NT2/D1 (cell line): ENCODE measurements at regions not wholly inside any gene's neighbourhood (a gene's known extent, or its start where the extent isn't known, plus 50 kb on each side); places are given as distances from the start of the nearest gene placed in this dataset.

ENCODE experiments used
- SUZ12 ChIP-seq: IDR thresholded peaks from 2 replicates; pipeline ENCODE4 v1.6.1; 2011; ENCODE audit not compliant: insufficient read length, insufficient read depth; ENCODE audit errors: extremely low read depth
- YY1 ChIP-seq: IDR thresholded peaks from 2 replicates; pipeline ENCODE4 v1.6.1; 2011; ENCODE audit not compliant: insufficient read length, insufficient read depth

GRCh38 chr6:66396549-66396948 lies 689.5 kb upstream of the EYS start:
- TF ChIP-seq SUZ12 (no peak), YY1 (no peak)
